Activated CD4-positive, alpha-beta T cell treated with anti-CD3 and anti-CD28 coated beads for 4 hours (primary cell): ENCODE measurements at regions not wholly inside any gene's neighbourhood (a gene's known extent, or its start where the extent isn't known, plus 50 kb on each side); places are given as distances from the start of the nearest gene placed in this dataset.
"Not testable (repeated sequence)": the region's sequence is repeated elsewhere in the genome, so short reads cannot be mapped to it uniquely, and the experiment has no call there.

Experiments used
- DNase-seq, 2 donors: peaks; one replicate each; pipeline ENCODE4 v3.0.0-alpha.2; 2020

GRCh38 chr16:26809461-26809860 is 257.3 kb upstream of the C16orf82 start:
- no peak for DNase-seq

- DNase-seq = no peak
Observed at GRCh38 chr16:26816266-26816665, 250.5 kb upstream of the C16orf82 start.

GRCh38 chr16:26816885-26817571 is 249.7 kb upstream of the C16orf82 start:
- no peak for DNase-seq

GRCh38 chr16:26818393-26818792 is 248.3 kb upstream of the C16orf82 start:
- no peak for DNase-seq

GRCh38 chr16:26824469-26824868 is 242.3 kb upstream of the C16orf82 start:
- DNase-seq = no peak

- DNase-seq = no peak
Observed at GRCh38 chr16:26826500-26826899, 240.2 kb upstream of the C16orf82 start.

- DNase-seq = no peak
Observed at GRCh38 chr16:26827386-26827785, 239.3 kb upstream of the C16orf82 start.

- DNase-seq = no peak
Observed at GRCh38 chr16:26830428-26831127, 236.1 kb upstream of the C16orf82 start.

GRCh38 chr16:26836114-26836513 is 230.6 kb upstream of the C16orf82 start:
- not testable (repeated sequence) for DNase-seq

GRCh38 chr16:26838931-26839330 is 227.8 kb upstream of the C16orf82 start:
- DNase-seq = no peak

- DNase-seq = no peak
Observed at GRCh38 chr16:26840691-26841090, 226.0 kb upstream of the C16orf82 start.

- no peak for DNase-seq
Observed at GRCh38 chr16:26856271-26856670, 210.5 kb upstream of the C16orf82 start.

GRCh38 chr16:26856791-26857190 is 209.9 kb upstream of the C16orf82 start:
- no peak for DNase-seq

- no peak for DNase-seq
Observed at GRCh38 chr16:26857371-26857770, 209.4 kb upstream of the C16orf82 start.

- DNase-seq = no peak
Observed at GRCh38 chr16:26860506-26860905, 206.2 kb upstream of the C16orf82 start.

- no peak for DNase-seq
Observed at GRCh38 chr16:26863931-26864330, 202.8 kb upstream of the C16orf82 start.

- not testable (repeated sequence) for DNase-seq
Observed at GRCh38 chr16:26874318-26874717, 192.4 kb upstream of the C16orf82 start.

GRCh38 chr16:26877421-26877820 is 189.3 kb upstream of the C16orf82 start:
- no peak for DNase-seq

- DNase-seq = no peak
Observed at GRCh38 chr16:26885674-26886073, 181.1 kb upstream of the C16orf82 start.

- DNase-seq = no peak
Observed at GRCh38 chr16:26889740-26890139, 177.0 kb upstream of the C16orf82 start.

GRCh38 chr16:26898200-26898599 is 168.5 kb upstream of the C16orf82 start:
- DNase-seq = no peak

- no peak for DNase-seq
Observed at GRCh38 chr16:26901196-26901861, 165.4 kb upstream of the C16orf82 start.

- DNase-seq = no peak
Observed at GRCh38 chr16:26901983-26902382, 164.7 kb upstream of the C16orf82 start.

- DNase-seq = no peak
Observed at GRCh38 chr16:26905336-26905735, 161.4 kb upstream of the C16orf82 start.
